Stimulated activated CD8-positive, alpha-beta memory T cell treated with anti-CD3 and anti-CD28 coated beads, Interleukin-15, amount 100 ng/mL, for 1 hour (primary cell): ENCODE measurements at regions not wholly inside any gene's neighbourhood (a gene's known extent, or its start where the extent isn't known, plus 50 kb on each side); places are given as distances from the start of the nearest gene placed in this dataset.
"Not testable (repeated sequence)": the region's sequence is repeated elsewhere in the genome, so short reads cannot be mapped to it uniquely, and the experiment has no call there.

ENCODE experiments used
- DNase-seq: peaks from one replicate; pipeline ENCODE4 v3.0.0-alpha.2; 2020; ENCODE audit warnings: low read depth

DNA sequence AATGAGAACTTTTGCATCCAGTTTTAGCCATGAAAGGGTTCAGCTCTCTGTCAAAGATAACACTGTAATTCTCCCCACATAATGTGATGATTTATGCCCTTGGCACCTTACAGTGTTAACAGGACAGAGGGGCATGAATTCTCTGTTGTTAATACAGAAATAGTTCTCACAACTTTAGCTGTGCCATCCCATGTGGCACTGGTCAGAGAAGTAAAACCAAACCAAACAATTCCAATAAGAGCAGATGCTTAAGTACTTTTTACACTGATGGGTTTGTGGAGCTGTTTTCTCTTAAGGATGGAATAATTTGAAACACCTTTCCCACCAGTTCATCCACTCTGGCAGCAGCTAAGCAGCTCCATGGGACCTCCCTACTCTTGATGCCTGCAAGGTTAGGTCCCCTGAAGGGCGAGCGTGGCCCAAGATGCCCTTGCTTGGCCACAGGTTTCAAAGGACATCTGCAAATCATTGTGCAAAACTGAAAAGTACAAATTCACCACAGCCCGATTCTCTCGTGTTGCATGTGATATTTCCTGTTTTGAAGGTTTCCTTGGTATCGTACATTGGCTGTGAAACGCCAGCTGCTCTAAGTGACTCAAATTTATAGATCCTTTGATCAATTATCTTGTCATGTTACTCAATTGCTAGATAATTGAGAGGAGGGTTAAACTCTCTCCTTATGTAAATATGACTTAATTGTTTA lies 82.5 kb upstream of the CREB5 start:
- no peak for DNase-seq

DNA sequence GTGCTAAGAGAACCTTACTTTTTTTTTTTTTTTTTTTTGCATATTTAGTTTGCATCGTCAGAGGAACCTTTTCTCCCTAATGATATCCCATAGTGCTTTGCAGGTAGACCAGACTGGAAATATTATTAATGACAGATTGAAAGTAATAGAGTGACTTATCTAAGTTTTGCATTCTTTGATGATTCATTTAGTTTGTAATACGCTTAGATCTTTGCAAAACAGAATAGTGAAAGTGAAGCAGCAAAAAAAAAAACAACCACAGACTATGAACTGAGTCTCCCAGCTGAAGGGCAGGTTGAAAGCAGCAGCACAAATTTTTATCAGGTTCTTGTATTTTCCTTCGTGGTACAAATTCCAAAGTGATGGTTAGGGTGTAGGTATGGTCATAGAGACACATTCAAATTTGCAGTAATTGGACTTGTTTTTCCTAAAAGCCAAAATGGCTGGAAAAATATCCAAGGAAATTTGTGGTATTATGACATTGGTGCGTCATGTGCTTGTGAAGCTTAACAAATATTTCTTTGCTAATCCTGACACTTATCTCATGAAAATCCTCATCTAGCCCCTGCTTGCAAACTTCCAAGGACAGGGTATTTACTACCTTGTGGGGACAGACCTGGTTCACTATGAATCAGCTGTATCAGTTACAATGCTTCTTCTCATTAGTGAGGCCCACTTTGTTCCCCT lies 81.8 kb upstream of the CREB5 start:
- DNase-seq: no peak

DNA sequence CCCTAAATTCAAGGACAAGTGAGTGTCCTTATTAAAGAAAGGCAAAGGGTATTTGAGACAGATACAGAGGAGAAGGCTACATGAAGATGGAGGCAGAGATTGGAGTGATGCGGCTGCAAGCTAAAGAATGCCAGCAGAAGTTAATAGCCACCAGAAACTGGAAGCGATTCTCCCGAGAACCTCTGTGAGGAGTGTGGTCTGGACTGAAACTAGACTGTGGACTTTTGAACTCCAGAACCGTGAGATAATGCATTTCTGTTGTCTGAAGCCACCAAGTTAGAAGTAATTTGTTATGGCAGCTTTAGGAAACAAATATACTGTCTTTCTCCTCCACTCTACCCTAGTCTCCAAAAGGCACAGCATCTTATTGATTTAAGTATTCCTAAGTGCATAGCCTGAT lies 80.3 kb upstream of the CREB5 start:
- DNase-seq: no peak

DNA sequence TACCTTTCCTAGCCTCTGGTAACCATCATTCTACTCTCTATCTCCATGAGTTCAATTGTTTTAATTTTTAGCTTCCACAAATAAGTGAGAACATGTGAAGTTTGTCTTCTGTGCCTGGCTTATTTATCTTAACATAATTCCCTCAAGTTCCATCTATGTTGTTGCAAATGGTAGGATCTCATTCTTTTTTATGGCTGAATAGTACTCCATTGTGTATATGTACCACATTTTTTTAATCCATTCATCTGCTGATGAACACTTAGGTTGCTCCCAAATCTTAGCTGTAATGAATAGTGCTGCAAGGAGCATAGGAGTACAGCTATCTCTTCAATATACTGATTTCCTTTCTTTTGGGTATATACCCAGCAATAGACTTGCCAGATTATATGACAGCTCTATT lies 78.8 kb upstream of the CREB5 start:
- not testable (repeated sequence) for DNase-seq

DNA sequence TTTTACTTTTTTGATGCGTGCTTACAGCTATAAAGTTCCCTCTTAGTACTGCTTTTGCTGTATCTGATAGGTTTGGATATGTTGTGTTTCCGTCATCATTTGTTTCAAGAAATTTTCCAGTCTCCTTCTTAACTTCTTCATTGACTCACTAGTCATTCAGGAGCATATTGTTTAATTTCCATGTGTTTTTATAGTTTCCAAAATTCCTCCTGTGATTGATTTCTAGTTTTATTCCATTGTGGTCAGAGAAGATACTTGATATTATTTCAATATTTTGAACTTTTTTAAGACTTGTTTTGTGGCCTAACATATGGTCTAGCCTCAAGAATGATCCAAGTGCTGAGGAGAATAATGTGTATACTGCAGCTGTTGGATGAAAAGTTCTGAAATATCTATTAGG lies 75.5 kb upstream of the CREB5 start:
- no peak for DNase-seq

DNA sequence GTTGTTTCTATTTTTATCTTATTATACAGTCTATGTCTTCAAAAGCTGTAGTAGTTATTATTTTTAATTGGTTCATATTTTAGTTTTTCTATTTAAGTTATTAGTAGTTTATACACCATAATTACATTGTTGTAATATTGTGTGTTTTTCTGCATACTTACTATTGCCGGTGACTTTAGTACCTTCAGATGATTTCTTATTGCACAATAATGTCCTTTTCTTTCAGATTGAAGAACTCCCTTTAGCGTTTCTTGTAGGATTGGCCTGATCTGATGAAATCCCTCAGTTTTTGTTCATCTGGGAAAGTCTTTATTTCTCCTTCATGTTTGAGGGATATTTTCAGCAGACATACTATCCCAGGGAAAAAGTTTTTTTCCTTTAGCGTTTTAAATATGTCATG lies 74.3 kb upstream of the CREB5 start:
- no peak for DNase-seq

DNA sequence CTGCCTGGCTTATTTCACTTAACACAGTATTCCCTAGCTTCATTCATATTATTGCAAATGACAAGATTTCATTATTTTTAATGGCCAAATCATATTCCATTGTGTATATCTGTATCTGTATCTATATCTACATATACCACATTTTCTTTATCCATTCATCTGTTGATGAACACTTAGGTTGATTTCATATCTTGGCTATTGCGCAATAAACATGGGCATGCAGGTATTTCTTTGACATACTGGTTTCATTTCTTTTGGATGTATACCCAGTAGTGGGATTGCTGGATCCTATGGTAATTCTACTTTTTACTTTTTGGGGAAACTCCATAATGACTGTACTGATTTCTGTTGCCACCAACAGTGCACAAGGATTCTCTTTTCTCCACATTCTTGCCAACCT lies 68.9 kb upstream of the CREB5 start:
- no peak for DNase-seq

DNA sequence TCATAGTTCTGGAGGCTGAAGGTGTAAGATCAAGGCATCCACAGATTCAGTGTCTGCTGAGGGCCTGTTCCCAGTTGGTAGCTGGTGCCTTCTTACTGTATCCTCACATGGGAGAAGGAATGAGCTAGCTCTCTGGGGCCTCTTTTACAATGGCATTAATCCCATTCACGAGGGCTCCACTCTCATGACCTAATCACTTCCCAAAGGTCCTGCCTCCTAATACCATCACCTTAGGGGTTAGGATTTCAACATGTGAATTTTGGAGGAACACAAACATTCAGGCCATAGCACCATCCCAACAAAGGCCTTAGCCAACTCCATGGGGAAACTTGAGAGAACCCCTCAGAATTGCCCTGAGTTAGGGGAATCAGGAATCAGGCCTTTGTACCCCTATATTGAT lies 66.1 kb upstream of the CREB5 start:
- no peak for DNase-seq

DNA sequence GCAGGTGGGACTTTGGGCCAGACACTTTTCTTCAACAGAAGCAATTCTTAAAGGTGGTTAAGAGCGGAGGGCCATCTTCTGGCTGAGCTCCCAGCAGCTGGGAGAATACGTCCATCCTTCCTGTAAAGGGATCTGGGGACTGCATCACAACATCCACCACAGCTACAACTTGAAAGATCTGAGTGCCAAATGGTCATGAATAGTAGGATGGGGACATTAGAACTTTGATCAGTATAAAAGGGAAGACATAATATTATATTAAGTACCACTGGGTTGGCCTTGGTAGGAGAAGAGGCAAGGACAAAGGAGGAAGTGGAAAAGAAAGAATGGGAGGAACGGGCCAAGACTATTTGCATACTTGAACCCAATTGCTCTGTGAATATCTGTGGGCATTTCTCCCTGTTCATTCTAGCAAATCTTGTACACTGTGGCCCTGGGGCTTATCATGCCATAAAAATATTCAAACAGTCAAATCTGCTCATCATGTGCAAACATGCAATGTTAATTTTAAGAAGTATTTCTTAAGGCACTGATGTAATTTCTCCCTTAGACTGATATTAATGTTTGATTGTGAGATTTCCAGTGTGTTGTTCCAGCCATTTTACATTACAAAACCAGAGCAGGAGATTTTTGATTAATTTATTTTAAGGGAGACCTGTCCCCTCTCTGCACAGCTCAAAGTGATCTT lies 65.5 kb upstream of the CREB5 start:
- no peak for DNase-seq

DNA sequence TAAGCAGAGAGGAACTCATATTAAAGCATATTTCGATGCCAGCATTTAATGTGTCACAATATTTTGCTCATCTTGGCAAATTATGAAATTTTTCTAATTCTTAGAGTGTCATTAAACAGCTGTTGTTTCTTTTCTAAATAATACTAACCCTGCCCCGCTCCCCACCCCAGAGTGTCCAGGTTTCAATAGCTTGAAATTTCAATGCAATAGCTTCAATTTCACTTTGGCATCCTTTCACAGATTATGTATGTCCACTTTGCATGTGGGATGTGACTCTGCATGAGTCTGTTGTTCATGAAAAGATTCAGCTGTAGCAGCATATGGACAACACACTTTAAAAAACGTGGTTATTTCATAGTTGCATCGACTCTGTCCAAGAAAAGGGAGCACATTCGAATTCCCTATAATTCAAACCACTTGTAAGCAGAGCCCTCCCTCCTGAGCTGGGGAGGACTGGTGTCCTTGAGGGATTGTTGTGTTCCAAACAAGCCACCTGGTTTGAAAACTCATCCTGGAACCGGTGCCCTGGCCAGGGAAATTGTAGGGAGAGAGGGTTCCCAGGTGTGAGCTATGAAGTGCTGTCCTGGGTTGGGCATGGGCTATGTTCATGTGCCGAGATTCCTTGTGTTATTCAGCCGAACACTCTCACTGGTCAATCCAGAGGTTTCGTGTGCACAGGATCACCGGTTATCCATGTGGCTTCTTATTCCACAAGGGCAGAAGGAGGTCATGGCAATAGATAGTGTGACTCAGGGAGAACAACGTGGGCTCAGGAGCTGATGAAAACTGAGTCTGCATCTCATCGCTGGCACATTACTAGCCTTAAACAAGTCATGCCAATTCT lies 64.6 kb upstream of the CREB5 start:
- no peak for DNase-seq

DNA sequence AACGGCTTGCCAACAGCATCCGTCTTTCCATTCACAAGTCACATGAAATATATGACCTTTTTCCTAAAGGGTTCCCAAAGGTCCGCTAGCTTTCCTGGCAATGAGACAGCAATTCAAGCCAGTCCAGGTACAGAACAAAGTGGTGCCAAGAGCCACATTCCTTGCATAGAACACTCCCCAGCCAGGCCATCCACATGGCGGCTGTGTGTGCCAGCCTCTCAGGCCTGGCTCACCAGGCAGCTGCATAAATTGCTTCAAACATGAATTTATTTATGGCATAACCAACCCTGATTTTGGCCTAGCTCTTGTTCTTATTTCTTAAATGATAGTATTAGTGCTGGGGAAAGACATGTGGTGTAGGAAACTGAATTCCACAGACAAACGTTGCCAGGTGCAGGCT lies 63.7 kb upstream of the CREB5 start:
- no peak for DNase-seq

DNA sequence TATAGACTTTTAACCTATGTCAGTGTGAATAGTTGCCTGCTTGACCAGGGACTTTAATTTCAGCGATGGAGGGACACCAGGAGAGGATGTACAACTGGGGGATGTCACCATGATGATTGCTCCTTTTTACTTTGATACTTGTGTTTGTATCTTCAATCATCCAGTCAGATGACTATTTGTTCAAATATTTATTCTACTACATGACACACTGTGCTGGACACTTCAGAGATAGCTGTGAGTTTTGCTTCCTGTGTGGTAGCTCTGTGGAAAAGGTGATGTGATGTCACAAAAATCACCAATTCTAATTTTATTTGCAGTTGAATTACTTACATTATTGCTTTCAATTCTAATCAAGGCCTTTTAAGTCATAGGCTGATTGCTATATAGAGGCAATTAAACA lies 62.7 kb upstream of the CREB5 start:
- DNase-seq: no peak

DNA sequence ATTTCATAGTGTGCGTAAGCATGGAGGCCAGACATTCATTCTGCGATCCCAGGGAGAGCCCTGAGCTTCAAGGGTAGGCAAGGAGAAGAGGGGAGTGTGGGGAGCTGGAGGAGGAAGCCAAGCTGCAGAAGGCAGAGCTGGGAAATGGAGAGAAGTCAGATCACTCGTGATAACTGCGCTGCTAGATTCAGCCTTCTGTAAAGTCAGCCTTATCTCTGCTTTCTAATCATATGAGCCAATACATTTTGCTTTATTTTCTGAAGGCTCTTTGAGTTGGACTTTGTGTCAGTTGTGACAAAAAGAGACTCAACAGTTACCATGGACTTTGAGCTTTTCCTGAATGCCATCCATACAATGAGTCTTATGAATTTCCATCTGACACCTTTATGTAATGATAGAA lies 61.7 kb upstream of the CREB5 start:
- no peak for DNase-seq

DNA sequence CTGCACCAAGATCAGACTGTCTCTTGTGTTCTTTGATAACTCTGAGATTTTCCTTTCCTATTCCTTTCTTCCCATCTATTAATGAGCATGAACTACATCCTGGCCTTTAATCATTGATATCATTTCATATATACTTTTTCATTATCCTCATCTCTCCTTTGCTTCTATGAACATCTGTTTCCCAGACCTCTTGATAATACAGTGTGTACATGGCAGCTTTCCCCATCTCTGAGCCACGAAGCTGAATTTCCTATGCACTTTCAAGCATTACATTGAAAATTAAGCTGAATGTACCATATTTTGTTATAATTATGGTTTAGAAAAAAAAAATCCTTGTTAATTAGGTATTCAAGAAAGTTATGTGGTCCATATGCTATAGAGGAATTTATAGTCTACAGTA lies 60.9 kb upstream of the CREB5 start:
- no peak for DNase-seq

DNA sequence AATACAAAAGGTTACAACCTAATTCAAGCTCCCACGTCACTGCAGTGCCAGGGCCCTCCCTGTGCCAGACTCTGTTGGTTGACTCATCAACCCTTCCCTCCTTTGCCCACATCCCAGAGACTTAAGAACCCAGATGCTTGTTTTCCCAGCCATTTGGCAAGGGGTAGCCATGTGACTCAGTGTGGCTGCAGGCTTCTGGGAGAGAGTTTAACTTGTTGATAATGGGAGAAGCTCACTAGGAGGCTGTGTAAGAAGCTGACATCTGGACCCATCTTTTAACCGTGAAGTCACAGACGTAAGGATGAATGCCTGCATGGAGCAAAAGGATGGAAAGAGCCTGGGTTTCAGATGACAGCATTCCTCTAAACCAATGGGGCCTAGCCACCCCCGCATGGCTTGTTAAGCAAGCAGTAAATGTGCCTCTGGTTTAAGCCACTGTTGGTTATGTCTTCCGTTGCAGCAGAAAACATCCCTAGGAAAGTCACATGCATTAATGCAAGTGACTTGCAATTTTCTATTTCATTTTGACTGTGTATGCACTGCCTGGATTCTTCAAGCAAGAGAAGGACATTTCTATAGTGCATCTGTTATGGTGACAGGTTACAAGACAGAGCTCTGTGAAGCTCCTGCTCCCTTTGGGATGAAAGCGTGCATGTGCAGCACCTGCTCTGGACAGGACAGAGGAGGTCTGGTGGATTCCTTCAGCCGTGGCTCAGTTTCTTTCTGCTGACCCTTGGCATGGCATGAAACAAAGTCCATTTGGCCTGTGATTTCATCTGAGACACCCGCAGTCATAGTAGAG lies 57.5 kb upstream of the CREB5 start:
- no peak for DNase-seq

DNA sequence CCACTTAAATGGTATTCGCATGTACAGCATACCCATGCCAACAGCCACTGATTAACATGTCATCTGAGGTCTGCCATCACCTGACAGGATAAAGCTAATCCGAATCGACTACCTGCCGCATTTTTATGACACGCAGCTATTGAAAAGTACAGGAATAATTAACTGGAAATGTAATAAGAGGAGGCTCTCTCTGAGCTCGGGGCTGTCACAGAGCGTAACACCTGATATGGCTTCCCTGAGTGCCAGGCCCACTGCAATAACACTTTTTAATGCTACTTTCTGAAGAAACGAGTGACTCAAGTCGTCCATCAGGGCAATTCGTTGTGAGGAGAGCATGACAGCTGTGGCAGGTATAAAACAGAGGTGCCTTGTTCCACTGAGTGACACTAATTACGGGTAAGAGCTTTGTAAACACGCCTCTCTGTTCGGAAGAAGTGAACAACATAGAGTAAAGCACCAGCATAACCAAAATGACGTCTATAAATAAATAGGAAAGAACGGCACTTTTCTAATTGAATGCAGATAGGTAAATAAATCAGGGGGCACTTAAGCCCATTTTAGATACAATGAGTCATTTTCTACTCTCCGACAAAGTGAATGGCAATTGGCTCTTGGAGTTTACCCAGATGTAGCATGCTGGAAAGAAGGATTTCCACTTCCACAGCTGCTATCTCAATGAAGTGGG lies 56.5 kb upstream of the CREB5 start:
- DNase-seq: no peak

DNA sequence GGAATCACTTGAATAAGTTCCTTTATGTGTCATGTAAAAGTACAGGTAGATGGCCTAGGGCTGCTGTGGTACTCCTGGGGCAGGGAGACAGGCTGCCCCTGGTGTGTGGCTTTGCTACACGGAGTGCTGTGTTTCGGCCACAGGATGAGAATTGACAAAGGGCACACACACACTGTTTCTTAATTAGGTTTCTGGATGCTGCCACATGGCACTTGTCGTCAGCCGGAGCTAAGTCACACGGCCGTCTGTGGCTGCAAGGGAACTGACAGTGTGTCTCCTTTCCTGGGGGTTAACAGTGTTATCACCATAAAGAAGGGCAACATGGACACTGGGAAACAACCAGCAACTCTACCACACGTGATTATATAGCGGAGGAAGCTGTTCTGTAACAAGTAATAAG lies 55.7 kb upstream of the CREB5 start:
- DNase-seq: no peak

DNA sequence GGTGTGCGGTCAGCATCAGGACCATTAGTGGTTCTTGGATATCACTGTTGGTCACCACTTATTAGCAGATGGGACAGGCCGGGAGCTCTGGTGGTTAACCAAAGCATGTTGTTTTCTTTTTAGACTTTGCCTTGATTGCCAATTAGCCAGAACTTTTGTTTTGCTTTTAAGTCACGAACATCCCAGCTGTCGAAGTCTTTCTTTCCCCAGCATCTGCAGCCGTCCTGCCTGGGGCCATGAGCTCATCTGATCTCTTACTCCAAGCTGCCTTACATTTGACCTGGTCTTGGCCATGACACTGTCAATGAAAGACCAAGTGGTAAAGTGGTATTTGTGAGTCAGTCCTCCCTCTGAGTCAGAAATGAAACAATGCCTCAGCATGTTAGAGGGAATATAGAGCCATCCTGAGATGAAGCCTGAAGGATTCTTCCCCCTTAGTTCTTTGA lies 53.9 kb upstream of the CREB5 start:
- DNase-seq: no peak

DNA sequence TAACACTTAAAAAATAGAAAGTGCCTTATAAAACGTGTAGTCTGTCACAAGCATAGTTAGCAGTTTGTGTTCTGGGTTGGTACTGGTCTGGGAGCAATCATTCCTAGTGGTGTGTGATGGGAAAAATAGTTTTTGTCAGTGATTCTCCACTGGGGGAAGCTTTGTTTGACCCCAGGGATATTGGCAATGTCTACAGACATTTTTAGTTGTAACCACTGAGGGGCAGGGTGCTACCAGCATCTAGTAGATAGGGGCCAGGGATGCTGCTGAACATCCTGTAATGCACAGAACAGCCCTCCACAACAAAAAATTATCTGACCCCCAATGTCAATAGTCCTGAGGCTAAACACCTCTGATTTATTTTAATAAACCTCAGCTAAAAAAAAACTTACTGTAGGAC lies 51.6 kb upstream of the CREB5 start:
- no peak for DNase-seq

DNA sequence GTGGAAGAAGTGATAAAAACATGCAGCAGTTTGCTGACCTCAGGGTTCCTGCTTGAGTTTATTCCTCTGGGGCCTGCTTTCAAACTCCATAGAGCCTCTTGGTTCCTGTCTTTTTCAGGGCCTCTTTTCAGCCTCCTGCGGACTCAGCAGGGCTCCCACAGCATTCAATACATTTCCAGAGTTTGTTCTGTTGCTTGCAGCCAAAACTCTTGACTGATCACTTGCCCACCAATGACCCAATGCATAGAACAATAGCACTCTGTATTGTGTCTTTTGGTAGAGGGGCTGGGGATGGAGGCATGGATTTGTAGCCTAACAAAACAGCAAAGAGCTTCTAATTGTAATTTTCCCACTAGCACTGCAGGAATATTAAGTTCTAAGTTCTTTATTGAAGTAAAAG lies 50.8 kb upstream of the CREB5 start:
- no peak for DNase-seq

DNA sequence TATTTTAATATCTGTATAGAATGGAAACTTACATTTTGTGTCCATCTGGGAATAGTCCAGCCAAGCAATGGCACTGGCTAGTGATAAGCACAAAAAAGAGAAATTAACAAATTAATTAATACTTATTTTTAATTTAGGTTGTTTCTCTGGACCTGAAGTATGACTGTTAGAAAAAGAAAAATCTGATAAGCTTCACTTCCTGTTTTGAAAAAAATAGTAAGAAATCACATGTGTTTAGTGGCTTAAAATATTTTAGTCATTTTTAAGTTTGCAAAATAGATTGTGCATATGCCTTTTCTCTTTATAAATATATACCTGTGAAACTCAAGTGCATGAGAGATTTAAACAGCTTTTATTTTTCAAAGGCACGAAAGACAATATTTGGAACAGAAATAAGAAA lies 50.1 kb upstream of the CREB5 start:
- no peak for DNase-seq
